Esophagus muscularis mucosa (tissue), 4 donors: ENCODE measurements at regions not wholly inside any gene's neighbourhood (a gene's known extent, or its start where the extent isn't known, plus 50 kb on each side); places are given as distances from the start of the nearest gene placed in this dataset.

Experiments used
- EP300 ChIP-seq: sonication (generic); formaldehyde crosslinking; IDR thresholded peaks from one replicate; pipeline ENCODE4 v1.6.1; 2017; ENCODE audit warnings: antibody characterized with exemption
- POLR2A ChIP-seq: fragments of 450-650 bp; IDR thresholded peaks from one replicate; pipeline ENCODE4 v1.6.1; 2017; ENCODE audit warnings: antibody characterized with exemption, moderate library complexity, mild to moderate bottlenecking, low read depth
- POLR2AphosphoS5 ChIP-seq, 2 donors: sonication (generic); formaldehyde crosslinking; IDR thresholded peaks; one replicate each; pipeline ENCODE4 v1.6.1; 2017; ENCODE audit warnings: antibody characterized with exemption in 2 of 2
- TF ChIP-seq, protein P1 (sequence below), 3 experiments: fragments of 200-600 bp in 2 of 3; fragments of 450-650 bp in 1 of 3; sonication (generic) in 2 of 3; IDR thresholded peaks; one replicate each; pipeline ENCODE4 v1.5.1; 2017 to 2019; ENCODE audit warnings: antibody characterized with exemption in 3 of 3, mild to moderate bottlenecking in 2 of 3, moderate library complexity in 1 of 3

DNA sequence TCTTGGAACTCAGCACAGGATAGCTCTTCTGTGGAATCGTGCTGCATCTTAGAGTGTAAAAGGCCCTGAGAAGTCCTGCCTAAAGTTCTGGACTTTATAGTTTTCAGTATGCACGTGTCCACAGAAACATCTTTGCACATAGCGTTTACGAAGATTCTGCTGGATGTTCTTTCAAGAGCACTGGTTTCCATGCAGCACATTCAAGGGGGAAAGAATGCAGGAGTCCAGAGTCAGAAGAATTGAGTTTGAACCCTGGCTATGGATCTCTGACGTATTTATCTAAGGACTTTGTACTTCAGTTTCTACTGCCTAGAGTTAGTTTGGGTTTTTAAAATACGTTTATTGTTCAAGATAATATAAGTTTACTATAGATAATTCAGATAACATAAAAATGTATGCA is 282.8 kb upstream of the ZMIZ1 start:
- TF ChIP-seq POLR2A: no peak
- TF ChIP-seq, protein P1, sequence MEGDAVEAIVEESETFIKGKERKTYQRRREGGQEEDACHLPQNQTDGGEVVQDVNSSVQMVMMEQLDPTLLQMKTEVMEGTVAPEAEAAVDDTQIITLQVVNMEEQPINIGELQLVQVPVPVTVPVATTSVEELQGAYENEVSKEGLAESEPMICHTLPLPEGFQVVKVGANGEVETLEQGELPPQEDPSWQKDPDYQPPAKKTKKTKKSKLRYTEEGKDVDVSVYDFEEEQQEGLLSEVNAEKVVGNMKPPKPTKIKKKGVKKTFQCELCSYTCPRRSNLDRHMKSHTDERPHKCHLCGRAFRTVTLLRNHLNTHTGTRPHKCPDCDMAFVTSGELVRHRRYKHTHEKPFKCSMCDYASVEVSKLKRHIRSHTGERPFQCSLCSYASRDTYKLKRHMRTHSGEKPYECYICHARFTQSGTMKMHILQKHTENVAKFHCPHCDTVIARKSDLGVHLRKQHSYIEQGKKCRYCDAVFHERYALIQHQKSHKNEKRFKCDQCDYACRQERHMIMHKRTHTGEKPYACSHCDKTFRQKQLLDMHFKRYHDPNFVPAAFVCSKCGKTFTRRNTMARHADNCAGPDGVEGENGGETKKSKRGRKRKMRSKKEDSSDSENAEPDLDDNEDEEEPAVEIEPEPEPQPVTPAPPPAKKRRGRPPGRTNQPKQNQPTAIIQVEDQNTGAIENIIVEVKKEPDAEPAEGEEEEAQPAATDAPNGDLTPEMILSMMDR (IDR thresholded peaks at IDR 0.05): no peak
- TF ChIP-seq EP300: no peak
- TF ChIP-seq POLR2AphosphoS5 (IDR thresholded peaks at IDR 0.05): no peak
